H9 (cell line): ENCODE measurements at regions not wholly inside any gene's neighbourhood (a gene's known extent, or its start where the extent isn't known, plus 50 kb on each side); places are given as distances from the start of the nearest gene placed in this dataset.

Experiments used
- DNase-seq: peaks from one replicate; pipeline ENCODE4 v3.0.0-alpha.2; 2017
- H2AFZ ChIP-seq: one replicate; pipeline ENCODE4 v1.6.1; 2013; ENCODE audit warnings: mild to moderate bottlenecking, low read length, control low read depth, moderate library complexity
- H2AK5ac ChIP-seq: 2 replicates; pipeline ENCODE4 v1.6.1; 2013; ENCODE audit warnings: low read length, control low read depth, mixed read lengths; ENCODE audit not compliant: insufficient read length
- H2BK120ac ChIP-seq: one replicate; pipeline ENCODE4 v1.6.1; 2013; ENCODE audit warnings: low read depth, mild to moderate bottlenecking, low read length, control low read depth, inconsistent platforms; ENCODE audit not compliant: poor library complexity, severe bottlenecking
- H2BK12ac ChIP-seq: 2 replicates; pipeline ENCODE4 v1.6.1; 2013; ENCODE audit warnings: low read length, control low read depth, mixed read lengths, low read depth; ENCODE audit not compliant: insufficient read length
- H2BK15ac ChIP-seq: 2 replicates; pipeline ENCODE4 v1.6.1; 2013; ENCODE audit warnings: low read depth, low read length, control low read depth
- H2BK20ac ChIP-seq: one replicate; pipeline ENCODE4 v1.6.1; 2013; ENCODE audit warnings: low read depth, mild to moderate bottlenecking, low read length, control low read depth, inconsistent platforms; ENCODE audit not compliant: poor library complexity, severe bottlenecking
- H2BK5ac ChIP-seq: 2 replicates; pipeline ENCODE4 v1.6.1; 2013; ENCODE audit warnings: low read length, control low read depth, mixed read lengths; ENCODE audit not compliant: insufficient read length
- H3K14ac ChIP-seq: 2 replicates; pipeline ENCODE4 v1.6.1; 2013; ENCODE audit warnings: low read length, control low read depth; ENCODE audit not compliant: insufficient read depth
- H3K18ac ChIP-seq: 2 replicates; pipeline ENCODE4 v1.6.1; 2013; ENCODE audit warnings: low read depth, mild to moderate bottlenecking, mixed read lengths, low read length, control low read depth; ENCODE audit not compliant: insufficient read length
- H3K23ac ChIP-seq: 2 replicates; pipeline ENCODE4 v1.6.1; 2013; ENCODE audit warnings: low read length, control low read depth, mixed read lengths, low read depth; ENCODE audit not compliant: insufficient read length
- H3K23me2 ChIP-seq: 2 replicates; pipeline ENCODE4 v1.6.1; 2013; ENCODE audit warnings: low read depth, mild to moderate bottlenecking, mixed read lengths, low read length, control low read depth; ENCODE audit not compliant: insufficient read length, poor library complexity, severe bottlenecking
- H3K27ac ChIP-seq: 2 replicates; pipeline ENCODE4 v1.5.1; 2013; ENCODE audit warnings: low read length, control low read depth, mixed read lengths, low read depth; ENCODE audit not compliant: insufficient read length
- H3K27me3 ChIP-seq: 2 replicates; pipeline ENCODE4 v1.6.1; 2013; ENCODE audit warnings: low read length, control low read depth, inconsistent platforms; ENCODE audit not compliant: insufficient read depth
- H3K4ac ChIP-seq: 2 replicates; pipeline ENCODE4 v1.6.1; 2013; ENCODE audit warnings: low read depth, mild to moderate bottlenecking, control low read depth, inconsistent platforms, low read length, moderate library complexity
- H3K4me1 ChIP-seq: 2 replicates; pipeline ENCODE4 v1.6.1; 2013; ENCODE audit warnings: low read length, control low read depth, inconsistent platforms; ENCODE audit not compliant: insufficient read depth
- H3K4me2 ChIP-seq: 2 replicates; pipeline ENCODE4 v1.6.1; 2013; ENCODE audit warnings: low read length, control low read depth, mixed read lengths; ENCODE audit not compliant: insufficient read length, insufficient read depth
- H3K56ac ChIP-seq: 2 replicates; pipeline ENCODE4 v1.6.1; 2013; ENCODE audit warnings: low read depth, mild to moderate bottlenecking, mixed read lengths, low read length, control low read depth; ENCODE audit not compliant: insufficient read length
- H3K79me1 ChIP-seq: 2 replicates; pipeline ENCODE4 v1.6.1; 2013; ENCODE audit warnings: low read depth, mild to moderate bottlenecking, moderate library complexity, low read length, control low read depth, inconsistent platforms; ENCODE audit not compliant: insufficient read depth, poor library complexity, severe bottlenecking
- H3K79me2 ChIP-seq: 2 replicates; pipeline ENCODE4 v1.6.1; 2013; ENCODE audit warnings: low read length, control low read depth, inconsistent platforms; ENCODE audit not compliant: insufficient read depth
- H3K9ac ChIP-seq: 2 replicates; pipeline ENCODE4 v1.6.1; 2013; ENCODE audit warnings: low read length, control low read depth, mixed read lengths; ENCODE audit not compliant: insufficient read length; ENCODE audit errors: extremely low read depth
- H3K9me3 ChIP-seq: one replicate; pipeline ENCODE4 v1.6.1; 2013; ENCODE audit warnings: low read depth, low read length, inconsistent platforms; ENCODE audit not compliant: control insufficient read depth
- H3T11ph ChIP-seq: one replicate; pipeline ENCODE4 v1.6.1; 2013; ENCODE audit warnings: mild to moderate bottlenecking, low read length, control low read depth, inconsistent platforms
- H4K20me1 ChIP-seq: one replicate; pipeline ENCODE4 v1.6.1; 2013; ENCODE audit not compliant: control insufficient read depth, insufficient read length, insufficient read depth
- H4K5ac ChIP-seq: 2 replicates; pipeline ENCODE4 v1.6.1; 2013; ENCODE audit warnings: low read depth, mild to moderate bottlenecking, mixed read lengths, low read length, control low read depth; ENCODE audit not compliant: insufficient read length
- H4K8ac ChIP-seq: replicated peaks from 2 replicates; pipeline ENCODE4 v1.6.1; 2013; ENCODE audit warnings: low read length, control low read depth, mixed read lengths, low read depth; ENCODE audit not compliant: insufficient read length
- H4K91ac ChIP-seq: 2 replicates; pipeline ENCODE4 v1.6.1; 2013; ENCODE audit warnings: low read depth, mild to moderate bottlenecking, moderate library complexity, mixed read lengths, low read length, control low read depth; ENCODE audit not compliant: insufficient read length
- H3K27ac Mint-ChIP-seq, 3 experiments: 2 replicates in 2 of 3; 3 replicates in 1 of 3; pipeline ENCODE4 v1.8.0; 2020 to 2021; ENCODE audit warnings: mixed read lengths in 3 of 3, mild to moderate bottlenecking in 1 of 3, moderate library complexity in 1 of 3
- H3K27me3 Mint-ChIP-seq: 2 replicates; pipeline ENCODE4 v1.8.0; 2021; ENCODE audit warnings: low read depth, mild to moderate bottlenecking, moderate library complexity, mixed read lengths
- H3K36me3 Mint-ChIP-seq, 3 experiments: 2 replicates in 2 of 3; 3 replicates in 1 of 3; pipeline ENCODE4 v1.8.0; 2020 to 2021; ENCODE audit warnings: low read depth in 3 of 3, mixed read lengths in 3 of 3; ENCODE audit not compliant: insufficient read depth in 1 of 3
- H3K4me1 Mint-ChIP-seq, 2 experiments: 2 replicates each; pipeline ENCODE4 v1.8.0; 2020; ENCODE audit warnings: mixed read lengths in 2 of 2
- H3K4me3 Mint-ChIP-seq, 2 experiments: 2 replicates in 1 of 2; 3 replicates in 1 of 2; pipeline ENCODE4 v1.8.0; 2020 to 2021; ENCODE audit warnings: mild to moderate bottlenecking in 2 of 2, mixed read lengths in 2 of 2, moderate library complexity in 1 of 2
- H3K9me3 Mint-ChIP-seq, 2 experiments: 2 replicates in 1 of 2; 3 replicates in 1 of 2; pipeline ENCODE4 v1.8.0; 2020; ENCODE audit warnings: mild to moderate bottlenecking in 2 of 2, mixed read lengths in 2 of 2, moderate library complexity in 1 of 2
- CTCF ChIP-seq: fragments of 200-600 bp; sonication (generic); conservative IDR thresholded peaks from 3 replicates; pipeline ENCODE4 v1.8.0; 2021; ENCODE audit warnings: antibody characterized with exemption, mild to moderate bottlenecking
- WGBS: extraction: QIAGEN DNeasy Blood & Tissue Kit; methylation state at CpG from one replicate; pipeline ENCODE4 v1.1.7; 2013; ENCODE audit warnings: missing lambda C conversion rate, low lambda C conversion rate, mixed read lengths; ENCODE audit not compliant: insufficient read length; ENCODE audit errors: extremely low coverage; 5-methylcytosine and 5-hydroxymethylcytosine counted together

GRCh38 chr5:98651715-98652114 is 121.7 kb upstream of the RGMB start:
- WGBS, result no CpG with 5 or more reads among the region's 3 CpGs
- H3K9me3 Mint-ChIP-seq, result peaks cover 6 to 7% of the 10 kb centered on the region in 2 experiments; a peak in 4 of 5 replicates
- no peaks in the 10 kb centered on the region for H3K79me1 ChIP-seq

More at GRCh38 chr5:98651715-98652114, 121.7 kb upstream of the RGMB start:
- no peak overlapping the region for H2BK12ac ChIP-seq
- no peak overlapping the region for H3K4me3 Mint-ChIP-seq
- H3T11ph ChIP-seq, result no peak overlapping the region
- H2AK5ac ChIP-seq, result no peak overlapping the region
- H3K23me2 ChIP-seq, result no peaks in the 10 kb centered on the region
- no peaks in the 10 kb centered on the region for H3K27me3 ChIP-seq
- H3K4me1 ChIP-seq, result no peaks in the 10 kb centered on the region
- no peak overlapping the region for H3K14ac ChIP-seq
- H4K5ac ChIP-seq, result no peak overlapping the region
- H2BK120ac ChIP-seq, result no peak overlapping the region
- H3K36me3 Mint-ChIP-seq, result peaks cover 0 to 7% (median 3%) of the 10 kb centered on the region in 3 experiments; a peak in 4 of 7 replicates
- H4K91ac ChIP-seq, result no peak overlapping the region
- no peaks in the 10 kb centered on the region for H3K79me2 ChIP-seq
- H3K27ac ChIP-seq, result no peak overlapping the region
- H3K18ac ChIP-seq, result no peak overlapping the region
- H3K4ac ChIP-seq, result no peak overlapping the region
- peaks cover 1% of the 10 kb centered on the region; the same call in 1 of the 2 replicates for H3K27me3 Mint-ChIP-seq
- H3K23ac ChIP-seq, result no peak overlapping the region
- no peak overlapping the region for H2BK15ac ChIP-seq
- no peak overlapping the region for H3K9ac ChIP-seq
- no peak overlapping the region for H2AFZ ChIP-seq
- H2BK5ac ChIP-seq, result no peak overlapping the region
- peak overlapping the region in 1 of 3 experiments; percentile 50; a peak in 1 of 7 replicates for H3K27ac Mint-ChIP-seq
- H2BK20ac ChIP-seq, result no peak overlapping the region
- no peak for DNase-seq
- H3K56ac ChIP-seq, result no peak overlapping the region
- TF ChIP-seq CTCF, result no peak
- H3K9me3 ChIP-seq, result no peaks in the 10 kb centered on the region
- peaks cover 11 to 13% of the 10 kb centered on the region in 2 experiments for H3K4me1 Mint-ChIP-seq
- no peaks in the 10 kb centered on the region for H4K20me1 ChIP-seq
- H3K4me2 ChIP-seq, result no peak overlapping the region
- no peak overlapping the region for H4K8ac ChIP-seq
